AG09319 (cell line): ENCODE measurements at regions not wholly inside any gene's neighbourhood (a gene's known extent, or its start where the extent isn't known, plus 50 kb on each side); places are given as distances from the start of the nearest gene placed in this dataset.
"Not testable (repeated sequence)": the region's sequence is repeated elsewhere in the genome, so short reads cannot be mapped to it uniquely, and the experiment has no call there.

Experiments
- DNase-seq: peaks from one replicate; pipeline ENCODE4 v3.0.0-alpha.2; 2010; ENCODE audit warnings: low read depth; ENCODE audit errors: extremely low read depth
- CTCF ChIP-seq: IDR thresholded peaks from 2 replicates; pipeline ENCODE4 v1.5.1; 2011; ENCODE audit warnings: low read depth, mild to moderate bottlenecking, inconsistent platforms, low read length, moderate library complexity

- TF ChIP-seq CTCF, result no peak
- no peak for DNase-seq
These were observed 201.6 kb upstream of the GRIA3 start for GRCh38 chrX:122982521-122982920.

GRCh38 chrX:123002844-123003243, 181.2 kb upstream of the GRIA3 start:
- not testable (repeated sequence) for DNase-seq

GRCh38 chrX:123013141-123013540, 170.9 kb upstream of the GRIA3 start:
- TF ChIP-seq CTCF, result no peak
- no peak for DNase-seq

GRCh38 chrX:123036401-123036800, 147.7 kb upstream of the GRIA3 start:
- TF ChIP-seq CTCF, result no peak
- DNase-seq, result no peak

- no peak for DNase-seq
These were observed 134.9 kb upstream of the GRIA3 start for GRCh38 chrX:123049071-123049625.

GRCh38 chrX:123060986-123061385, 123.1 kb upstream of the GRIA3 start:
- no peak for DNase-seq
- TF ChIP-seq CTCF, result no peak

More at GRCh38 chrX:123049071-123049625, 134.9 kb upstream of the GRIA3 start:
- no peak for TF ChIP-seq CTCF

GRCh38 chrX:123064053-123064452, 120.0 kb upstream of the GRIA3 start:
- DNase-seq, result no peak
- TF ChIP-seq CTCF, result no peak

GRCh38 chrX:123072686-123073385, 111.2 kb upstream of the GRIA3 start:
- TF ChIP-seq CTCF, result no peak
- DNase-seq, result no peak
